Activated CD4-positive, alpha-beta T cell treated with anti-CD3 and anti-CD28 coated beads, Interleukin-2, amount 10 ng/mL, durations not matched to agents 7 days and 5 days (primary cell): ENCODE measurements at regions not wholly inside any gene's neighbourhood (a gene's known extent, or its start where the extent isn't known, plus 50 kb on each side); places are given as distances from the start of the nearest gene placed in this dataset.
"Not testable (repeated sequence)": the region's sequence is repeated elsewhere in the genome, so short reads cannot be mapped to it uniquely, and the experiment has no call there.

Experiments
- CTCF ChIA-PET: fragments of 350-600 bp; sonication (Branson Sonifier 250); formaldehyde crosslinking; loops from one replicate; lab custom pipeline; 2021; ENCODE audit warnings: antibody characterized with exemption; lab: Charles Lee
- POLR2A ChIA-PET: fragments of 350-600 bp; sonication (Branson Sonifier 250); formaldehyde crosslinking; loops from one replicate; lab custom pipeline; 2021; ENCODE audit warnings: antibody characterized with exemption; lab: Charles Lee
- DNase-seq: peaks from one replicate; pipeline ENCODE4 v3.0.0-alpha.2; 2020
- H3K27ac Mint-ChIP-seq: one replicate; pipeline ENCODE4 v1.8.0; 2021; ENCODE audit warnings: mild to moderate bottlenecking, moderate library complexity, mixed read lengths
- H3K27me3 Mint-ChIP-seq: one replicate; pipeline ENCODE4 v1.8.0; 2021; ENCODE audit warnings: mixed read lengths
- H3K36me3 Mint-ChIP-seq: one replicate; pipeline ENCODE4 v1.8.0; 2021; ENCODE audit warnings: low read depth, mixed read lengths
- H3K4me1 Mint-ChIP-seq: one replicate; pipeline ENCODE4 v1.8.0; 2021; ENCODE audit warnings: mixed read lengths
- H3K4me3 Mint-ChIP-seq: one replicate; pipeline ENCODE4 v1.8.0; 2021; ENCODE audit warnings: mild to moderate bottlenecking, moderate library complexity, mixed read lengths
- H3K9me3 Mint-ChIP-seq: one replicate; pipeline ENCODE4 v1.8.0; 2021; ENCODE audit warnings: mixed read lengths

DNA sequence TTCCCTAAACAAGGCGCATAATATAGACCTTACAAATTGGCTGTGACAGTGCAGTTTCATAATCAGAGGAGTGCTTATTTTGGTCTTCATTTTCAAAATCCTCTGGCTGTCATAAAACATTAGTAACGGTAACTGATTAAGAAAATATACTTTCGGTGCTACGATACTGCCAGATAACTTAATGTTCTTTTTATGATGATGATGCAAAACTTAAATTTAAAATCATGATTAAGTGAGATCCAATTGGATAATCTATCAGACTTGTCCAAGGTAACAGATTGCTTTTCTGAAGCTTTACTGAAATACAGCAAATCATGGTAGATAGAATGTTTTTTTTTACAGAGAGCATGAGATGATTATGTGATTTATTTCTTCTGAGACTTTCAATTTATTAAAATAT, 364.2 kb upstream of the CNTN3 start:
- no peaks in the 10 kb centered on the region for H3K27me3 Mint-ChIP-seq
- ChIA-PET POLR2A (no interaction called here), CTCF (no interaction called here)
- no peak for DNase-seq
- H3K36me3 Mint-ChIP-seq, result no peaks in the 10 kb centered on the region
- H3K9me3 Mint-ChIP-seq, result peaks cover 2% of the 10 kb centered on the region
- H3K4me1 Mint-ChIP-seq, result no peaks in the 10 kb centered on the region
- H3K27ac Mint-ChIP-seq, result no peak overlapping the region
- H3K4me3 Mint-ChIP-seq, result no peak overlapping the region

GRCh38 chr3:74985028-74985904, 370.8 kb upstream of the CNTN3 start:
- CTCF ChIA-PET, H3K9me3 Mint-ChIP-seq, H3K4me1 Mint-ChIP-seq, H3K4me3 Mint-ChIP-seq, DNase-seq, H3K36me3 Mint-ChIP-seq, H3K27ac Mint-ChIP-seq, H3K27me3 Mint-ChIP-seq, POLR2A ChIA-PET: not testable (repeated sequence)

DNA sequence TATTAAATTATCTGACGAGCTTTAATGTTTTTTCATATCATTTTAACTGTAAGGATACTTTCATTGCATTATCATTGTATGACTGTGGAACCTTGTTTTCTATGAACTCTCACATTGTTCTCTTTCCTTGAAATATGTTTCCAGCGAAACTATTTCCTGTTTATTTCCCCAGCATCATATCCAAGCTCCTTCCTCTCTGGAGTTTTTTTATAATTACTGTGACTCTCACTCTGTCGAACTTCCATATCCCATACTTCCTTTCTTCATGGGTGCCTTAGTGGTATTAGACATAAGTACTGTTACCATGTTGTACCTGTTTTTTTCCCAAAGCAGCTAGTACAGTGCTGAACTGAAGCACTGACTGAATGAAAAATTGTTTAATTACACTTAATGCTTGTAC, 373.6 kb upstream of the CNTN3 start:
- H3K4me3 Mint-ChIP-seq, result no peak overlapping the region
- ChIA-PET POLR2A (no interaction called here), CTCF (no interaction called here)
- DNase-seq, result no peak
- no peaks in the 10 kb centered on the region for H3K4me1 Mint-ChIP-seq
- H3K27me3 Mint-ChIP-seq, result no peaks in the 10 kb centered on the region
- H3K36me3 Mint-ChIP-seq, result no peaks in the 10 kb centered on the region
- peaks cover 8% of the 10 kb centered on the region for H3K9me3 Mint-ChIP-seq
- no peak overlapping the region for H3K27ac Mint-ChIP-seq

- Mint-ChIP-seq H3K4me1 (no peaks in the 10 kb centered on the region), H3K36me3 (no peaks in the 10 kb centered on the region), H3K27ac (no peak overlapping the region), H3K4me3 (no peak overlapping the region), H3K27me3 (no peaks in the 10 kb centered on the region), H3K9me3 (peaks cover 4% of the 10 kb centered on the region)
- ChIA-PET POLR2A (no interaction called here), CTCF (no interaction called here)
- DNase-seq, result no peak
Observed at GRCh38 chr3:74992898-74993297, 378.4 kb upstream of the CNTN3 start.

DNA sequence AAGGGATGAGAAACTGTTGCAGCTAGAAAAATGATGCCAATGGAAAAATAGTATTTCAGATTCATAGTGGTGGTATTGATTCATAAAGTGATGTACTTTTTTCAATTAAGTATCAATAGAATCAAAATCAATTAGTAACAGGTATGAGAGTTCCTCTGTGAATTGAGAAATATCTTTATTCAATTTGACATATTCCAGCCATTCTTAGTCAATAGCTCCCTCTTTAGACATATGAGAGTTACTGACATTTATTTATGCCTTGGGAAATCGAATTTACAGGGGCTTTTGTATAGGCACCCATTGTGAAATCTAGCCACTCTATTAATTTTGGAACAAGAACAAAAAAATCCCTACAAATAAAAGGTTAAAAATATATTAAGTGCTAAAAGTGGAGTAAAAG, 386.9 kb upstream of the CNTN3 start:
- H3K36me3 Mint-ChIP-seq, result no peaks in the 10 kb centered on the region
- CTCF ChIA-PET, result no interaction called here
- H3K9me3 Mint-ChIP-seq, result peaks cover 8% of the 10 kb centered on the region
- H3K27ac Mint-ChIP-seq, result no peak overlapping the region
- DNase-seq, result no peak
- H3K4me3 Mint-ChIP-seq, result no peak overlapping the region
- POLR2A ChIA-PET, result no interaction called here
- H3K4me1 Mint-ChIP-seq, result no peaks in the 10 kb centered on the region
- no peaks in the 10 kb centered on the region for H3K27me3 Mint-ChIP-seq

- Mint-ChIP-seq H3K36me3 (no peaks in the 10 kb centered on the region), H3K27me3 (no peaks in the 10 kb centered on the region), H3K4me3 (no peak overlapping the region), H3K9me3 (peaks cover 2% of the 10 kb centered on the region), H3K4me1 (no peaks in the 10 kb centered on the region), H3K27ac (no peak overlapping the region)
- ChIA-PET CTCF (no interaction called here), POLR2A (no interaction called here)
- no peak for DNase-seq
Observed at GRCh38 chr3:75012791-75013331, 398.4 kb upstream of the CNTN3 start.

GRCh38 chr3:75014008-75014407, 399.5 kb upstream of the CNTN3 start:
- H3K36me3 Mint-ChIP-seq, result no peaks in the 10 kb centered on the region
- CTCF ChIA-PET, result no interaction called here
- DNase-seq, result no peak
- H3K27me3 Mint-ChIP-seq, result no peaks in the 10 kb centered on the region
- POLR2A ChIA-PET, result no interaction called here
- no peak overlapping the region for H3K4me3 Mint-ChIP-seq
- no peaks in the 10 kb centered on the region for H3K4me1 Mint-ChIP-seq
- H3K9me3 Mint-ChIP-seq, result peaks cover 2% of the 10 kb centered on the region
- no peak overlapping the region for H3K27ac Mint-ChIP-seq

DNA sequence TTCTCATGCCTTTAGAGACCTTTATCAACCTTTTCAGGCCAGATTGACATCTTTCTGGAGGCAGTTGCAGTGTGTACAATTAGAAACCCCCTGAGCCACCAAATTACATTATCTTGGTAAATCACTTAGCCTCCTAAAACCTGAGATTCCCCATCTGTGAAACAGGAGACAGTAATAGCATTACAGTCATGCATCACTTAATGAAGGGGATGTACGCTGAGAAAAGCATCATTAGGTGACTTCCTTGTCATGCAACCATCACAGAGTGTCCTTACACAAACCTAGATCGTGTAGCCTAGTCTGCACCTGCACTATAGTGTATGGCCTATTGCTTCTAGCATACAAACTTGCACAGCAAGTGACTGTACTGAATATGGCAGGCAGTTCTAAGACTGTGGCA, 400.8 kb upstream of the CNTN3 start:
- no peak overlapping the region for H3K27ac Mint-ChIP-seq
- no peak for DNase-seq
- no peaks in the 10 kb centered on the region for H3K4me1 Mint-ChIP-seq
- ChIA-PET POLR2A (no interaction called here), CTCF (no interaction called here)
- no peak overlapping the region for H3K4me3 Mint-ChIP-seq
- H3K9me3 Mint-ChIP-seq, result peaks cover 2% of the 10 kb centered on the region
- no peaks in the 10 kb centered on the region for H3K36me3 Mint-ChIP-seq
- H3K27me3 Mint-ChIP-seq, result no peaks in the 10 kb centered on the region

DNA sequence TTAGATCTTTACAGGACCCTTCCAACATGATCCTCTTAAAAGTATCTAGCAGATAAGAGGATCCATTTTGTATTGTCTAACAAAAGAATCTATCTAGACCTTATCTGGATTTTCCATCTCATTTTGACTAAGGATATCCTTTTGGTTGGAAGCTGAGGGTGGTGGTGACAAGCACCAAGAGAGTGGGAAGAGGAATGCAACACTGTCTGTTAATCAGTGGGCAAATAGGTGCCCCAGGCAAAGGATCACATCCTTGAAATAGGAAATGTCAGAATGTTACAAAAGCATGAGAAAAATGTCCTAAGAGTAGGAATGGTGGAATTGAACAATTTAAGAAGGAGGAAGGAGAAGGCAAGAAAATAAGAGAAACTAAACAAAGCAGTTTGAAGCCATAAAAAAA, 420.7 kb upstream of the CNTN3 start:
- ChIA-PET CTCF (interaction anchor here (0.6 kb wide), 1 partner anchor 1701 kb away, joined by 3 read pairs; no protein-coding TSS in a partner anchor), POLR2A (no interaction called here)
- Mint-ChIP-seq H3K36me3 (no peaks in the 10 kb centered on the region), H3K4me3 (no peak overlapping the region), H3K27me3 (no peaks in the 10 kb centered on the region), H3K4me1 (no peaks in the 10 kb centered on the region), H3K9me3 (peaks cover 5% of the 10 kb centered on the region), H3K27ac (no peak overlapping the region)
- no peak for DNase-seq

DNA sequence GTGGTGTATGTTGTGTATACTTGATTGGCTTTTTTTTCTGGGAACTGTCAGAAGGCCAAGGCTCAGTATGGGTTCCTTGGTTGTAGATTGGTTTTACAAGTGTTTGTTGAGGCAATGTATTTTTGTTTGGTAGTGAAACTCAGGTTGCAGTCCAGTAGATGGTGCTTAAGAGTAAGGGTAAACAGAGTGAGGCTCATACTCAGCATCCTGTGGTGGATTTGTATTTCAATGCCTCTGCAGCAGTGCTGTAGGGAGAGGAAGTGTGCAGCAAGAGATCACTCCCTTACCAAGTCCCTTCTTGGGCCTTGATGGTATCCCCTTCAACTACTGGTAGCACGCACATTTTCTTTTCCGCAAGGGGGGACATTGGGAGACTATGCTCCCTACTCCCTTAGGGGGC, 428.5 kb upstream of the CNTN3 start:
- no peak overlapping the region for H3K4me3 Mint-ChIP-seq
- peaks cover 17% of the 10 kb centered on the region for H3K9me3 Mint-ChIP-seq
- no peak overlapping the region for H3K27ac Mint-ChIP-seq
- no peaks in the 10 kb centered on the region for H3K4me1 Mint-ChIP-seq
- no peaks in the 10 kb centered on the region for H3K36me3 Mint-ChIP-seq
- ChIA-PET POLR2A (no interaction called here), CTCF (no interaction called here)
- DNase-seq, result no peak
- no peaks in the 10 kb centered on the region for H3K27me3 Mint-ChIP-seq

- Mint-ChIP-seq H3K27ac (no peak overlapping the region), H3K9me3 (peaks cover 7% of the 10 kb centered on the region), H3K27me3 (no peaks in the 10 kb centered on the region), H3K4me1 (no peaks in the 10 kb centered on the region), H3K4me3 (no peak overlapping the region), H3K36me3 (no peaks in the 10 kb centered on the region)
- ChIA-PET POLR2A (no interaction called here), CTCF (no interaction called here)
- DNase-seq, result no peak
Observed at GRCh38 chr3:75048650-75049049, 434.2 kb upstream of the CNTN3 start.

DNA sequence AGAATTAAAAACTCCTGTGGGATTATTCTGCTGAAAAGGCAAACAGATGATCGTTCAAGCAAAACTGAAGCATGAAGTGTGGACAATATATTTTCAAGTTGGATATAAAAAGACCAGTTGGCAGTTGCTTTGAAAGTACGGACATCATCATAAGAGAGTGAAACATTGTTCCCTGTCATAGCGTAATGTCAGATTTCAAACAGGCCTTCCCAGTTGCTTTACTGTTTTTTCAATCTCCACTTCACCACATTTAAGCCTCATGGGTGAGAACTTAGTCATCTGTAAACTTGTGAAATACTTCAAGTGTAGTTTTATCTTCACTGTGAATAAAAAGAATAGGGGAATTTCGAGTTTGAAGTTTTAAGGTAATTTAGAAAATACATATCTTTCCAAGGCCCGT, 435.1 kb upstream of the CNTN3 start:
- H3K36me3 Mint-ChIP-seq, result no peaks in the 10 kb centered on the region
- DNase-seq, result no peak
- POLR2A ChIA-PET, result no interaction called here
- H3K4me1 Mint-ChIP-seq, result no peaks in the 10 kb centered on the region
- H3K27me3 Mint-ChIP-seq, result no peaks in the 10 kb centered on the region
- CTCF ChIA-PET, result no interaction called here
- peaks cover 7% of the 10 kb centered on the region for H3K9me3 Mint-ChIP-seq
- H3K4me3 Mint-ChIP-seq, result no peak overlapping the region
- no peak overlapping the region for H3K27ac Mint-ChIP-seq

DNA sequence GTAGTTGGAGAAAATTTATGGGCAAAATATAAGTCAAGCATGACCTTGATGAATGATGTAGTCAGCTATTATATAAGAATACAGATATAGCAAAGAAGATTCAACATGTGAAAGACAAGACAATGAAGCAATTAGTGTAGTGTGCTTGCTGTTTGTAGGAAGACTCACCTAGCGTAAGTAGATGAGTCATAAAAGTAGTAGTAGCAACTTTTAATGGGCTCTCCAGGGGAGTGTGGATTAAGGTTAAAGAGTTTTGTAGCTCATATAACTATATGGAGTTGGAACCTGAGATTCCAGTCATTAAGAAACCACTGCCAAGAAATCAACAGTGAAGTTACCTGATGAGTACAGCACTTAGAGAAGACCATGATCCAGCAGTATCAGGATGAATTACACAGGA, 444.7 kb upstream of the CNTN3 start:
- Mint-ChIP-seq H3K36me3 (no peaks in the 10 kb centered on the region), H3K27ac (no peak overlapping the region), H3K4me1 (no peaks in the 10 kb centered on the region), H3K27me3 (no peaks in the 10 kb centered on the region), H3K9me3 (no peaks in the 10 kb centered on the region), H3K4me3 (no peak overlapping the region)
- ChIA-PET CTCF (no interaction called here), POLR2A (no interaction called here)
- no peak for DNase-seq

- Mint-ChIP-seq H3K4me3 (no peak overlapping the region), H3K27ac (no peak overlapping the region), H3K4me1 (no peaks in the 10 kb centered on the region), H3K27me3 (no peaks in the 10 kb centered on the region), H3K9me3 (peaks cover 2% of the 10 kb centered on the region), H3K36me3 (no peaks in the 10 kb centered on the region)
- CTCF ChIA-PET, result no interaction called here
- no peak for DNase-seq
- POLR2A ChIA-PET, result no interaction called here
Observed at GRCh38 chr3:75061806-75062205, 447.3 kb upstream of the CNTN3 start.
